ENCODE measurements at regions not wholly inside any gene's neighbourhood (a gene's known extent, or its start where the extent isn't known, plus 50 kb on each side); places are given as distances from the start of the nearest gene placed in this dataset.

DNA sequence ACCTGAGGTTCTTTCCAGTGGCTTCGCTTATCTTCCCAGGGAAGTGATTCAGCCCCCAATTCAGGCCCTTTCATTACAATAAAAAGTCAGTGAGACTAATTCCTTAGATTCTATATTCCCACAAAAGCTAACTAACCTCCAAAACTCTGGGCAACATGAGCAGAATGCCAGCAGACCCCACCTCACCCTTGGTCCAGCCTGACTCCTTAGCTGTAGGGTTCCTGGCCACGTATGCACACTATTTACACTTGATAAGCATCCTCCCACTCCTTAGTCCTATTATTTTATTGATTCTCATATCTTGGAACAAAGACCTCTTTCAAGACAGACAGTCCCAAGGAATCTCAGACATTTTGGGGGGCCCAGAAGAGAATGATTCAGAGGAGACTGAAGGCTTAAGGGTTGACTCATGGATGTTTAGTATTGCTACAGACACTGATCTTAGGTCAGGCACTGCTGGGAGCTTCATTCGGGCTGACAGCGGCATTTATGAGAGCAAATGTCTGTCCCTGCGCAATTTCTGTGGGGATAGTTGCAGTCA, 162.6 kb upstream of the GDF10 start:
- H3F3A ChIP-seq (ENCODE audit: low read depth) = peaks cover 9% of the 10 kb centered on the region; the same call in 1 of the 2 replicates
- no peaks in the 10 kb centered on the region for H4K20me1 ChIP-seq (ENCODE audit: insufficient read depth, low read length, poor library complexity, severe bottlenecking)
- H3K27me3 ChIP-seq (ENCODE audit: insufficient read depth, low read length, poor library complexity, severe bottlenecking) = no peaks in the 10 kb centered on the region
- no peaks in the 10 kb centered on the region for H3K9me2 ChIP-seq (replicated peaks; ENCODE audit: low read depth, low read length)
- TF ChIP-seq, protein P1, sequence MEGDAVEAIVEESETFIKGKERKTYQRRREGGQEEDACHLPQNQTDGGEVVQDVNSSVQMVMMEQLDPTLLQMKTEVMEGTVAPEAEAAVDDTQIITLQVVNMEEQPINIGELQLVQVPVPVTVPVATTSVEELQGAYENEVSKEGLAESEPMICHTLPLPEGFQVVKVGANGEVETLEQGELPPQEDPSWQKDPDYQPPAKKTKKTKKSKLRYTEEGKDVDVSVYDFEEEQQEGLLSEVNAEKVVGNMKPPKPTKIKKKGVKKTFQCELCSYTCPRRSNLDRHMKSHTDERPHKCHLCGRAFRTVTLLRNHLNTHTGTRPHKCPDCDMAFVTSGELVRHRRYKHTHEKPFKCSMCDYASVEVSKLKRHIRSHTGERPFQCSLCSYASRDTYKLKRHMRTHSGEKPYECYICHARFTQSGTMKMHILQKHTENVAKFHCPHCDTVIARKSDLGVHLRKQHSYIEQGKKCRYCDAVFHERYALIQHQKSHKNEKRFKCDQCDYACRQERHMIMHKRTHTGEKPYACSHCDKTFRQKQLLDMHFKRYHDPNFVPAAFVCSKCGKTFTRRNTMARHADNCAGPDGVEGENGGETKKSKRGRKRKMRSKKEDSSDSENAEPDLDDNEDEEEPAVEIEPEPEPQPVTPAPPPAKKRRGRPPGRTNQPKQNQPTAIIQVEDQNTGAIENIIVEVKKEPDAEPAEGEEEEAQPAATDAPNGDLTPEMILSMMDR (conservative IDR thresholded peaks at IDR 0.05; ENCODE audit: low read length) = no peak
- TF ChIP-seq EZH2phosphoT487 (IDR thresholded peaks at IDR 0.05; ENCODE audit: borderline replicate concordance) = no peak
- no peak overlapping the region for H3K4me2 ChIP-seq (ENCODE audit: low read depth, low read length, poor library complexity, severe bottlenecking)
- no peaks in the 10 kb centered on the region for H3K9me3 ChIP-seq (ENCODE audit: insufficient read depth, low read depth, low read length)
- H3K36me3 ChIP-seq (ENCODE audit: insufficient read depth, low read length) = no peaks in the 10 kb centered on the region
- no peaks in the 10 kb centered on the region for H3K79me2 ChIP-seq (ENCODE audit: insufficient read depth, low read length)
- H3K9ac ChIP-seq (ENCODE audit: low read depth, low read length, poor library complexity, severe bottlenecking) = peak overlapping the region; percentile 3
- H2AFZ ChIP-seq (ENCODE audit: low read length) = no peak overlapping the region
- no peak overlapping the region for H3K4me3 ChIP-seq (ENCODE audit: low read length, poor library complexity, severe bottlenecking)
- peaks cover 66% of the 10 kb centered on the region for H3K4me1 ChIP-seq (ENCODE audit: insufficient read depth, low read length, poor library complexity, severe bottlenecking)

GRCh38 chr10:47139121-47139520, 160.9 kb upstream of the GDF10 start:
- Histone ChIP-seq H3K4me3 (ENCODE audit: low read length, poor library complexity, severe bottlenecking) (peak overlapping the region; percentile 56), H3K9me3 (ENCODE audit: insufficient read depth, low read depth, low read length) (no peaks in the 10 kb centered on the region), H3K27me3 (ENCODE audit: insufficient read depth, low read length, poor library complexity, severe bottlenecking) (no peaks in the 10 kb centered on the region), H3K9ac (ENCODE audit: low read depth, low read length, poor library complexity, severe bottlenecking) (peak overlapping the region; percentile 63), H2AFZ (ENCODE audit: low read length) (no peak overlapping the region), H4K20me1 (ENCODE audit: insufficient read depth, low read length, poor library complexity, severe bottlenecking) (no peaks in the 10 kb centered on the region), H3K4me1 (ENCODE audit: insufficient read depth, low read length, poor library complexity, severe bottlenecking) (peaks cover 61% of the 10 kb centered on the region), H3F3A (ENCODE audit: low read depth) (peaks cover 9% of the 10 kb centered on the region; the same call in 1 of the 2 replicates), H3K9me2 (replicated peaks; ENCODE audit: low read depth, low read length) (no peaks in the 10 kb centered on the region), H3K4me2 (ENCODE audit: low read depth, low read length, poor library complexity, severe bottlenecking) (peak overlapping the region; percentile 74), H3K79me2 (ENCODE audit: insufficient read depth, low read length) (no peaks in the 10 kb centered on the region), H3K36me3 (ENCODE audit: insufficient read depth, low read length) (no peaks in the 10 kb centered on the region)
- TF ChIP-seq, protein P1 (conservative IDR thresholded peaks at IDR 0.05; ENCODE audit: low read length) = no peak
- no peak for TF ChIP-seq EZH2phosphoT487 (IDR thresholded peaks at IDR 0.05; ENCODE audit: borderline replicate concordance)

DNA sequence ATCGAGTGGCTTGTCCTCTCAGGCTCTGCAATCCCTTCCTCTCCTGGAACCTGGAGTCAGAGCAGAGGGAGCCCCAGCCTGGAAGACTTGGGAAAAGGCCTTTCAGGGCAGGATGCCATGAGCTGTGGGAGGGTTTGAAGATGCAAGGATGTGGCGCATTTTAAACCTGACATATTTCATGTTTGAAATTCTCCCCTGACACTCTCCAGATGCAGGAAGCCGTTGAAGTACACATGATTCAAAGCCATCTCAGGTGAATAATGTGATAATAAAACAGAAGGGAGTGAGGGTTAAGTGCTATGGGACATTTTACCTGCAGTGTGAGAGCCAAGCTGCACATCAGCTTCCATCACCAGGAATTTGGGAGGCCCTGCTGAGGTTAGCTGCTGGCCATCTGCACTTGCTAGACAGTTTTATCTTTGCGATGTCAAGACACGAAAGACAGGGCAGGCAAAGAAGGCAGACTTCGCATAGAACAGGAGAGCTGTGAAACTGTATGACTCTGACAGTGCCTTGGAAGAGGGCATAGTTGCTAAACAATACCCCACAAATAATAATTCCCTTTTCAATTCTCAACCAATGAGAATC, 159.1 kb upstream of the GDF10 start:
- no peaks in the 10 kb centered on the region for H3K9me2 ChIP-seq (replicated peaks; ENCODE audit: low read depth, low read length)
- no peak overlapping the region for H3K4me3 ChIP-seq (ENCODE audit: low read length, poor library complexity, severe bottlenecking)
- H3K79me2 ChIP-seq (ENCODE audit: insufficient read depth, low read length) = no peaks in the 10 kb centered on the region
- H3K27me3 ChIP-seq (ENCODE audit: insufficient read depth, low read length, poor library complexity, severe bottlenecking) = no peaks in the 10 kb centered on the region
- no peaks in the 10 kb centered on the region for H3K36me3 ChIP-seq (ENCODE audit: insufficient read depth, low read length)
- H3K4me1 ChIP-seq (ENCODE audit: insufficient read depth, low read length, poor library complexity, severe bottlenecking) = peaks cover 70% of the 10 kb centered on the region
- H2AFZ ChIP-seq (ENCODE audit: low read length) = no peak overlapping the region
- H3K4me2 ChIP-seq (ENCODE audit: low read depth, low read length, poor library complexity, severe bottlenecking) = no peak overlapping the region
- no peak for TF ChIP-seq EZH2phosphoT487 (IDR thresholded peaks at IDR 0.05; ENCODE audit: borderline replicate concordance)
- TF ChIP-seq, protein P1 (conservative IDR thresholded peaks at IDR 0.05; ENCODE audit: low read length) = no peak
- H4K20me1 ChIP-seq (ENCODE audit: insufficient read depth, low read length, poor library complexity, severe bottlenecking) = no peaks in the 10 kb centered on the region
- H3K9me3 ChIP-seq (ENCODE audit: insufficient read depth, low read depth, low read length) = no peaks in the 10 kb centered on the region
- H3F3A ChIP-seq (ENCODE audit: low read depth) = peaks cover 9% of the 10 kb centered on the region; the same call in 1 of the 2 replicates
- peak overlapping the region; percentile 4 for H3K9ac ChIP-seq (ENCODE audit: low read depth, low read length, poor library complexity, severe bottlenecking)

All from Loucy (cell line).